Spinal cord (tissue), 9 donors: ENCODE measurements at regions not wholly inside any gene's neighbourhood (a gene's known extent, or its start where the extent isn't known, plus 50 kb on each side); places are given as distances from the start of the nearest gene placed in this dataset.
A peak's percentile ranks its signal among the peaks of the same experiment; 100 is the strongest.

Source experiments
- DNase-seq, 6 donors: peaks; one replicate each; pipeline versions ENCODE4 v3.0.0 to v3.0.0-alpha.2; 2013 to 2015; ENCODE audit warnings: low spot score in 6 of 6, low read depth in 4 of 6
- H3K27ac ChIP-seq: one replicate; pipeline ENCODE4 v1.5.1; 2013; ENCODE audit warnings: low read depth, low read length, control low read depth
- H3K27me3 ChIP-seq: one replicate; pipeline ENCODE4 v1.6.1; 2013; ENCODE audit warnings: low read length; ENCODE audit not compliant: control insufficient read depth, insufficient read depth
- H3K36me3 ChIP-seq: one replicate; pipeline ENCODE4 v1.6.1; 2013; ENCODE audit warnings: low read length; ENCODE audit not compliant: control insufficient read depth, insufficient read depth
- H3K4me1 ChIP-seq: one replicate; pipeline ENCODE4 v1.6.1; 2013; ENCODE audit warnings: low read length; ENCODE audit not compliant: control insufficient read depth, insufficient read depth
- H3K4me3 ChIP-seq: one replicate; pipeline ENCODE4 v1.5.1; 2013; ENCODE audit warnings: low read depth, low read length, control low read depth
- H3K9me3 ChIP-seq: one replicate; pipeline ENCODE4 v1.6.1; 2013; ENCODE audit warnings: low read length; ENCODE audit not compliant: control insufficient read depth, insufficient read depth
- WGBS: methylation state at CpG from one replicate; pipeline ENCODE4 v1.1.5; 2013; ENCODE audit warnings: missing lambda C conversion rate; ENCODE audit not compliant: insufficient coverage; 5-methylcytosine and 5-hydroxymethylcytosine counted together
- donor health status: healthy.

DNA sequence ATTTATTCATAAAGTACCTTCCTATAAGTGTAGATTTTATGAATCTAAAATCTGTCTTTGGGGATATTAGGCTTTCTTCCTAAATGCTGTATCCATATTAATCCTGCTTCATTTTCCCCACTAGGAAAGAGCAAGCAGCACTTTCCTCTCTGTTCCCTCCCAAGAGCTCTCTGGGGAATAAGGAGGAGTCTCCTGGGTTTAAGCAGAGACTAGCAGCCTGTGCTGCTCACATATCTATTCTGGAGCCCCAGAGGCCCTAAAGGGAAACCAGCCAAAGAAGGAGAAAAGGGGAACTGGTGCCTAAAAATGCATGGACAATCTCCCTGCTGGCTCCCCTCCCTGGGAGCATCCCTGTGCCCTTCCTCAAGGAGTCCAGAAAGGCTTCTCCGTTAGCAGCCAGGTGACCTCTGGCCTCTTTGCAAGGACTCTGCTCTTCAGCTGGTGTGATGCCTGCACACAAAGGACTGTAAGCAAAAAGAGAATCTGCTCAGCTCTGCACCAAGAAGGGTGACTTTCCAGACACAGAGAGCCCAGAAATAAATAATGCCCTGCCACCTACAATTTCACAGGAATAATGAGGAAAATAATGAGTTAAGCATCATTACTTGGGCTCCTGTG is 270.6 kb downstream of the SS18 start:
- no peak overlapping the region for H3K27ac ChIP-seq

DNA sequence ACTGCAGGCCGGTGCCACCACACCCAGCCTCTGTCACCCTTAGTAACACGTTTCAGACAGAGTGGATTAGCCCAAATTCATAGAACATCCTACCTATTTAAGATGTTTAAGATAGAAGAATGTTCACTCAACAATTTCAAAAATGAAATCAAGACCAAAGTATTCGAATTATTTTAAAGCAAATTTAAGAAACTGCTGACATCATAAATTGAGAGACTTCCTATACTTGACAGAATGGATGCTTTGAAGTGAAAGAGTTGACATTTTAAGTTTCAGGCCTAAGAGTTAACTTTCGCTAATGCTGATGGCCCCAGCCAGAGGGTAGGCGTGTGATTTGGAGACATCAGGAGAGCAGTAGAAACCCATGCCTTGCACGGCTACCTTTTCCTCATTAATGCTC is 271.9 kb downstream of the SS18 start:
- H3K27ac ChIP-seq = no peak overlapping the region

More for the DNA sequence above, 270.6 kb downstream of the SS18 start:
- WGBS = 63% methylated on average over 1 of the region's 1 CpG
- H3K36me3 ChIP-seq = no peaks in the 10 kb centered on the region
- peak in 1 of 6 donors; percentile 63 for DNase-seq
- peaks cover 10% of the 10 kb centered on the region for H3K4me1 ChIP-seq
- H3K4me3 ChIP-seq = no peak overlapping the region
- no peaks in the 10 kb centered on the region for H3K27me3 ChIP-seq
- no peaks in the 10 kb centered on the region for H3K9me3 ChIP-seq

DNA sequence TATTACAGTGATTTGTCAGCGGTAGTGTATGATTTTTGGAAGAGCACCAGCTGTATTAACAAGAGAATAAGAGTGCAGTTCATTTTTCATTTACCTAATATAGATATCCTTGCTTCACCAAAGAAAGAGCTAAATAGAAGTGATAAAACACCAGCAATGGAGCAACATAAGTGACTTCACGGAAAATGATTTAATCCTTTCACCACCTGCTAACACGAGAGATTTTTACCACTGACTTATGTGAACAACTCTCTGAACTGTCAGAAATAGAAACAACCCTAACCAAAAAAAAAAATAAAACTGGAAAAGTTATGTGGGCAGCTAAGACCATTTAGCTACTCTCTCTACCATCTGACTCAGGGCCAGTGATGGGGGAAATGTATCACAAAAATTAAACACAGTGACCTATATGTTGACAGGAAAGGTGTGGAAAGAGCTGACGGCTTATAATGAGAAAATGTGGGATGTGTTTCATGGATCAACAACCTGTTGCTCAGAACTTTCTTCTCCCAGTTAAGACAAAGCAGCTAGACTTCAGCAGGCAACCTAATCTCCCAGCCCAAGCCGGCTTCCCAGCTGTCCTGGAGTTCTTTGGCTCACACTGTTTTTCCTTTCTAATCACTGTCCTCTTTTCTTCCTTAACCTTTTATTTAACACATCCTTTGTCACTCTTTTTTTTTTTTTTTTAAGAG is 272.7 kb downstream of the SS18 start:
- H3K4me3 ChIP-seq = no peak overlapping the region
- H3K4me1 ChIP-seq = peaks cover 10% of the 10 kb centered on the region
- WGBS = 94% methylated on average over 2 of the region's 5 CpGs
- no peaks in the 10 kb centered on the region for H3K27me3 ChIP-seq
- no peak overlapping the region for H3K27ac ChIP-seq
- DNase-seq = peak in 1 of 6 donors; percentile 32
- H3K9me3 ChIP-seq = no peaks in the 10 kb centered on the region
- no peaks in the 10 kb centered on the region for H3K36me3 ChIP-seq

More for the DNA sequence above, 271.9 kb downstream of the SS18 start:
- DNase-seq = no peak
- no peak overlapping the region for H3K4me3 ChIP-seq
- H3K36me3 ChIP-seq = no peaks in the 10 kb centered on the region
- WGBS = no CpG with 5 or more reads among the region's 6 CpGs
- H3K4me1 ChIP-seq = peaks cover 10% of the 10 kb centered on the region
- no peaks in the 10 kb centered on the region for H3K9me3 ChIP-seq
- no peaks in the 10 kb centered on the region for H3K27me3 ChIP-seq

DNA sequence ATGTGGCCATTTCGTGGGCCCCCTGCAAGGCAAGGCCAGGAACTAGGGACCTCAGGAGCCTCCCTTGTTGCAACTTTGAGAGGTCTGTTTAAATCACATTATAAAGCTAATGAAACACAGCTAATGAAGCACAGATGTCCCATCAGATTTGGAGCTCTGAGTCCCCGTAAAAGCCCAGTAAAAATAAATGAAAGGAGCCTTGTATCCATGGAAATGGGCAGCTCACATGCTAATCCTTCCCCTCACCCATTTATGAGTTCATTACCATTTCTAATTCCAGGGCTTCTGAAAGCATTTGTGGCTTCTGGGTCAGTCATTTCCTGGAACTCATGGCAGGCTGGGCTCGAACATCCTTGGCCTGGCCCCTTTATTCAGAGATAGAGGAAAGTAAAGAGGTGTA is 274.8 kb downstream of the SS18 start:
- 46% methylated on average over 2 of the region's 3 CpGs for WGBS
- H3K27ac ChIP-seq = no peak overlapping the region
- no peak overlapping the region for H3K4me3 ChIP-seq

DNA sequence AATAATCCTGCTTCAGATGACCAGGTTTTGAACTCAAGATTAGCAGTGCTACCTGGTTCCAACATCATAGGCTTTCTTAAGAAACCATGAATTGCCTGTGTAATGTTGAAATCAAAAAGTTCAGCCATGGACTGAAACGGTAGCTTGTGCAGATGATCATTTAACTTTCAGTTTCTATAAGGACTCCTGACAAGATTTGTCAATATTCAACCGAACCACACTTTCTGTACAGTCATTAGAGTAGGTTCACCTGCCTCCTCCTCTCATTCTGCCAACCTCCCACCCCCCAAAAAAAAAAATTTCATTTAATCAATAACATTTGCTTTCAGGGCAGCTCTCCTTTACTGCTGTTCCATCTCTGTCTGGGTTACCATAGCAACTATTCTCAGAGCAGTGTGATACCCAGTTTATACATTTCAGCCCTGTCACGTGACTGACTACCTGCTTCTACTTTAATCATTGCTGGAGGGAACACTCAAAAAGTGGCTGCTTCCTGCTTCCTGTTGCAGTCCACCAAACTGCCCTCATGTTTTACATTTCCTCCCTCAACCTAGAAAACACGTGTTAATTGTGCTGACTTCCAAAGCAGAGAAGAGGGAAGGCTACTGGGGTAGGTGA is 275.5 kb downstream of the SS18 start:
- WGBS = 46% methylated on average over 3 of the region's 4 CpGs
- H3K4me3 ChIP-seq = no peak overlapping the region
- H3K27ac ChIP-seq = no peak overlapping the region
- peaks cover 10% of the 10 kb centered on the region for H3K4me1 ChIP-seq
- H3K9me3 ChIP-seq = no peaks in the 10 kb centered on the region
- DNase-seq = peak in 3 of 6 donors; percentile 38 to 95 (median 67)
- no peaks in the 10 kb centered on the region for H3K27me3 ChIP-seq
- no peaks in the 10 kb centered on the region for H3K36me3 ChIP-seq

More for the DNA sequence above, 274.8 kb downstream of the SS18 start:
- Histone ChIP-seq H3K27me3 (no peaks in the 10 kb centered on the region), H3K36me3 (no peaks in the 10 kb centered on the region), H3K9me3 (no peaks in the 10 kb centered on the region), H3K4me1 (peaks cover 10% of the 10 kb centered on the region)
- DNase-seq = peak in 2 of 6 donors; percentile 21 to 59

DNA sequence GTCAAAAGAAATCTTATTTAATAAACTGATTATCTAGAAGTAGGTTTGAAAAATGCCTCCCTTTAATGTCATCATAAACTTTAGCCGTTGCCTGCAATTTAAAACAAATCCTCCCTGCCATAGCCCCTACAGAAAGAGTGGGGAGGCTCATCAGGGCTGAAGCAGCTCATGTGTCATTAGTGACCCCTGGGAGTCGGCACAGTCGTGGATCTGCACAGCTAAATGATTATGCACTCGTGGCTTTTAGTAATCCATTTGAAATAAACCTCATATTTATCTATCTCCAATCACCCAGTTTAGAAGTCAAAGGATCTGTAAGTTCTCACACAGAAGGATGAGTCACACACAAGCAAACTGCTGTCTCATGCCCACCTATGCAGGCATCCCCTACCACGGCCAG is 277.3 kb downstream of the SS18 start:
- Histone ChIP-seq H3K4me1 (peaks cover 7% of the 10 kb centered on the region), H3K4me3 (no peak overlapping the region), H3K27me3 (no peaks in the 10 kb centered on the region), H3K27ac (no peak overlapping the region), H3K36me3 (no peaks in the 10 kb centered on the region), H3K9me3 (no peaks in the 10 kb centered on the region)
- 48% methylated on average over 4 of the region's 5 CpGs for WGBS
- DNase-seq = peak in 1 of 6 donors; percentile 22

DNA sequence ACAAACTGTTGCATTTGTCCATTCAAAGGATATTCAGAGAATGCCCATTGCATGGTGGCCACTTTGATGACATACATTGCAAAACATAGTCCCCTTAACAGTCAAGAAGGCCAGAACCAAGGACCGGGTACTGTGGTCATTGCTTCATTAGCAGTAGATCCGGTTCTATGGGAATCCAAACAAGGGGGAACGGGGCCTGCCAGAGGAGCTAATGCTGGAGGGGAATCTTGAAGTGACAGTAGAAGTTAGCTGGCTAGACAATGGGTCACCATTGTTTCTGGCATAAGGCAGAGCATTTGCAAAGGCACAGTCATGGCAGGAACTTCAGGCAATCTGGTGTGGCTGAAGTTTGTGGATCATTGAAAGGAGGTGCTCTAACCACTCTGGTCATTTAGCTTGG is 279.7 kb downstream of the SS18 start:
- Histone ChIP-seq H3K27me3 (no peaks in the 10 kb centered on the region), H3K9me3 (no peaks in the 10 kb centered on the region), H3K36me3 (no peaks in the 10 kb centered on the region), H3K4me3 (no peak overlapping the region), H3K4me1 (peaks cover 6% of the 10 kb centered on the region), H3K27ac (no peak overlapping the region)
- no peak for DNase-seq
- 97% methylated on average over 3 of the region's 3 CpGs for WGBS

DNA sequence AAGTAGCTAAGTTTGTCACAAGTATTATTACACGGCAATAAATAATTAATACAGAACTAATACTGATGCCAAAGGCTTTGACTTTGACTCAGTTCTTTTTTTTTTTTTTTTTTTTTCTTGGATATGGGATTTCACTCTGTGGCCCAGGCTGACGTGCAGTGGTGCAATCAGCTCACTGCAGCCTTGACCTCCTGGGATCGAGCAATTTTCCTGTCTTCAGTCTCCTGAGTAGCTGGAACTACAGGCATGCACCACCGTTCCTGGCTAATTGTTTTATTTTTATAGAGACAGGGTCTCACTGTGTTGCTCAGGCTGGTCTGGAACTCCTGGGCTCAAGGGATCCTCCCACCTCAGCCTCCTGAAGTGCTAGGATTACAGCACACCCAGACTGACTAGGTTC is 284.5 kb downstream of the SS18 start:
- DNase-seq = no peak
- Histone ChIP-seq H3K4me1 (no peaks in the 10 kb centered on the region), H3K27me3 (no peaks in the 10 kb centered on the region), H3K27ac (no peak overlapping the region), H3K36me3 (no peaks in the 10 kb centered on the region), H3K9me3 (peaks cover 2% of the 10 kb centered on the region), H3K4me3 (no peak overlapping the region)
- WGBS = 87% methylated on average over 2 of the region's 4 CpGs

DNA sequence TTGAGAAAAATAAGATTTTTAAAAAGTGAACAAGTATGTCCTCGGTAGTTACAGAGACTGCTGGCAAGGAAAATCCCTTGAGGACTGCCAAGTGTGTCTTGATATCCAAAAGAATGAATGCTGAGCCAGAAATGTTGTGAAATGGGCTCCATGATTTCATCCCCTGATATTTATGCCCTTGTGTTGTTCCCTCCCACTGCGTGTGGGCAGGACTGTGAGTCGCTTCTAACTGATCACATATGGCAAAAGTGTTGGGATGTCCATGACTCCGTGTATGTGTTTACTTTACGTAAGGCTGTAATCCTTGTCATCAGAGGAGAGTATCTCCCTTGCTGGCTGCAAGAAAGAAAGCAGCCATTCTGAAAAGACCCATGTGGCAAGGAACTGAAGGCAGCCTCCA is 285.1 kb downstream of the SS18 start:
- WGBS = 81% methylated on average over 5 of the region's 5 CpGs
- Histone ChIP-seq H3K27me3 (no peaks in the 10 kb centered on the region), H3K9me3 (peaks cover 2% of the 10 kb centered on the region), H3K36me3 (no peaks in the 10 kb centered on the region), H3K4me1 (no peaks in the 10 kb centered on the region), H3K27ac (no peak overlapping the region), H3K4me3 (no peak overlapping the region)
- DNase-seq = no peak

DNA sequence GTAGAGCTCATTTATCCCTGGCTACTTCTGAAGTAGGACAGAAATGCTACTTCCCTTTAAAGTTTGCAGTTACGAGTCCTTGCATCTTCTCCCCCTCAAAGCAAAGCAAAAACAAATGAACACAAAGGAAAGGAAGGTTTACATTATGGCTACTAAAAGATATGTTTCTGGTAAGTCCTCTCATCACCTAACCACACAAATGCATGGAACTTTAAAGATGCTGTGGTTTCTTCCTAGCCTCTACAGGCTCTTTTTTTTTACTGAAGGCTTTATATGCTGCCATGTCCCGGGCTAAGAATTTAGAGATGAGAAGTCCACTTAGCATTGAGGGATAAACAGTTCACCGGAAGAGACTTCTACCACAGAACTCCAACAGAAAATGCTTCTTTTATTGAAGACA is 291.2 kb downstream of the SS18 start:
- WGBS = no CpG with 5 or more reads among the region's 3 CpGs
- no peak for DNase-seq
- Histone ChIP-seq H3K4me3 (no peak overlapping the region), H3K9me3 (peaks cover 2% of the 10 kb centered on the region), H3K4me1 (peaks cover 6% of the 10 kb centered on the region), H3K27me3 (no peaks in the 10 kb centered on the region), H3K27ac (no peak overlapping the region), H3K36me3 (no peaks in the 10 kb centered on the region)
